ENCODE measurements at regions not wholly inside any gene's neighbourhood (a gene's known extent, or its start where the extent isn't known, plus 50 kb on each side); places are given as distances from the start of the nearest gene placed in this dataset.

DNA sequence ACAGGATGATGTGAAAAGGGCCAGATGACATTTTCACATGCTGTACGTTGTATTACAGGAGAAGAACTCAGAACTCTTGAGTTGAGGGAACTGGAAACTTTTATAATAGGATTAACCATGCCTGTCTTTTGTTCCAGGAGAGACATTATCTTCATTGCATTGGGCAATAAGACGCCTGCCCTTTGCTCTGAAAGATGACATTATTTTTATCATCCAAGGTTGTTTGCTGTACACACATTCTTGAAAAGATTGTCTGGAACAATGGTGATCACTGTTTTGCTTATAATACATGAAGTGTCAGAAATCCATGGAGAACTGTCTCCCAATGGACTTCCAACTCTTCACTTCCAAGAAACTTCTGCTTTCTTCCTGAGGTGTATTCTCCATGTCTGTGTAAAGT, 334.6 kb upstream of the B3GAT1 start:
- peaks cover 14% of the 10 kb centered on the region for H3K27me3 ChIP-seq
- intact Hi-C loops (cut with DNase I; ENCODE audit: low total_unique reads) (loop anchor here (5.0 kb wide), 1 partner anchor 1359 kb away; no protein-coding TSS in a partner anchor), in situ Hi-C loops (cut with MboI; ENCODE audit: low pct_ligation_motif_present in 1 of 4, low pct_unique_long_range_greater_than_20kb in 1 of 4, low sequenced_read_pairs in 3 of 4) (no loop called here)
- no peaks in the 10 kb centered on the region for H3K9me3 ChIP-seq
- no peak for DNase-seq
- no peak for TF ChIP-seq POLR2A (IDR thresholded peaks at IDR 0.05)
- TF ChIP-seq POLR2AphosphoS5 (IDR thresholded peaks at IDR 0.05), result no peak
- TF ChIP-seq EP300 (IDR thresholded peaks at IDR 0.05; ENCODE audit: low read depth), result no peak
- TF ChIP-seq, protein P1, sequence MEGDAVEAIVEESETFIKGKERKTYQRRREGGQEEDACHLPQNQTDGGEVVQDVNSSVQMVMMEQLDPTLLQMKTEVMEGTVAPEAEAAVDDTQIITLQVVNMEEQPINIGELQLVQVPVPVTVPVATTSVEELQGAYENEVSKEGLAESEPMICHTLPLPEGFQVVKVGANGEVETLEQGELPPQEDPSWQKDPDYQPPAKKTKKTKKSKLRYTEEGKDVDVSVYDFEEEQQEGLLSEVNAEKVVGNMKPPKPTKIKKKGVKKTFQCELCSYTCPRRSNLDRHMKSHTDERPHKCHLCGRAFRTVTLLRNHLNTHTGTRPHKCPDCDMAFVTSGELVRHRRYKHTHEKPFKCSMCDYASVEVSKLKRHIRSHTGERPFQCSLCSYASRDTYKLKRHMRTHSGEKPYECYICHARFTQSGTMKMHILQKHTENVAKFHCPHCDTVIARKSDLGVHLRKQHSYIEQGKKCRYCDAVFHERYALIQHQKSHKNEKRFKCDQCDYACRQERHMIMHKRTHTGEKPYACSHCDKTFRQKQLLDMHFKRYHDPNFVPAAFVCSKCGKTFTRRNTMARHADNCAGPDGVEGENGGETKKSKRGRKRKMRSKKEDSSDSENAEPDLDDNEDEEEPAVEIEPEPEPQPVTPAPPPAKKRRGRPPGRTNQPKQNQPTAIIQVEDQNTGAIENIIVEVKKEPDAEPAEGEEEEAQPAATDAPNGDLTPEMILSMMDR (IDR thresholded peaks at IDR 0.05), result no peak
- no peaks in the 10 kb centered on the region for H3K36me3 ChIP-seq
- 57 to 77% methylated on average over 1 to 2 of the region's 2 CpGs for WGBS, 2 donors (ENCODE audit: low coverage in 1 of 2)
- no peak overlapping the region for H3K27ac ChIP-seq
- H3K4me1 ChIP-seq, result no peaks in the 10 kb centered on the region
- no peak overlapping the region for H3K4me3 ChIP-seq

DNA sequence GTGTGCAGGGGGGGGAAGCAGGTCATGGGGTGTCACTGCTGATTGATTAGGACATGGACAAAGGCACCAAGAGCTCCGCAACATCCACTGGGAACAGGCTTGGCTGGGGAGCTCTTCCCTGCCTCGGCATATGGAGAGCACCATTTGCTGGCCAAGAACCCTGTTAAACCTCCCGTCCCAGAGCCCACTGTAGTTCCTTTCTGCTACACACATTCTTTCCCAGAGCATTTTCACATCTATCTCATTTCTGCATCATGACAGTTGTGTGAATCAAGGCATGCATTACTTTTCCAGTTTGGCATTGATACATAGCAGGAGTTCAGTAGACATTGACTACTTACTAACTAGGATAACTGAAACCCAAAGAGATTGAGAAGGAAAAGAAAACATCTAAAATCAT, 333.4 kb upstream of the B3GAT1 start:
- no peak overlapping the region for H3K27ac ChIP-seq

DNA sequence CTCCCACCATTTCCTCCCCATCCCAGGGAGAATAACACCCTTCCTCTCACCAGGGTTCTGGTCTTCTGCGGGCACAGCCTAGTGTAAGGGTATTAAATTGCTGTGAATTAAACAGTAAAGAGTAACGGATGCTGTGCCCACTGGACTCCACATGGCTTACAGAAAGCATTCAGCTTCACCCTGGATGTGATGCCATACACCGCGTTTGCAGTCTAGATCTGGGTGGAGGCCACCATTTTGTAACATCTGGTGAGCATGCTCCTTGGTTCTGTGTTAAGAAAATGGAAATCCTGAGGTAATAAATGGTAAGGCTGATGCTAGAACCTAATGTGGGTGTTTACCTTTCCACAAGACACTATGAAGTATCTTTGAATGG, 331.8 kb upstream of the B3GAT1 start:
- 90 to 94% methylated on average over 2 to 4 of the region's 4 CpGs for WGBS, 2 donors (ENCODE audit: low coverage in 1 of 2)
- H3K4me1 ChIP-seq, result no peaks in the 10 kb centered on the region
- TF ChIP-seq POLR2A (IDR thresholded peaks at IDR 0.05) (no peak), POLR2AphosphoS5 (IDR thresholded peaks at IDR 0.05) (no peak), EP300 (IDR thresholded peaks at IDR 0.05; ENCODE audit: low read depth) (no peak)
- TF ChIP-seq, protein P1 (IDR thresholded peaks at IDR 0.05), result no peak
- no peak overlapping the region for H3K4me3 ChIP-seq
- peaks cover 14% of the 10 kb centered on the region for H3K27me3 ChIP-seq
- no peaks in the 10 kb centered on the region for H3K36me3 ChIP-seq
- intact Hi-C loops (cut with DNase I; ENCODE audit: low total_unique reads) (no loop called here), in situ Hi-C loops (cut with MboI; ENCODE audit: low pct_ligation_motif_present in 1 of 4, low pct_unique_long_range_greater_than_20kb in 1 of 4, low sequenced_read_pairs in 3 of 4) (no loop called here)
- no peaks in the 10 kb centered on the region for H3K9me3 ChIP-seq
- H3K27ac ChIP-seq, result no peak overlapping the region
- no peak for DNase-seq

More for the DNA sequence above, 333.4 kb upstream of the B3GAT1 start:
- no peak overlapping the region for H3K4me3 ChIP-seq
- WGBS, 2 donors (ENCODE audit: low coverage in 1 of 2), result 81 to 83% methylated on average over 3 of the region's 3 CpGs
- intact Hi-C loops (cut with DNase I; ENCODE audit: low total_unique reads), result loop anchor here (5.0 kb wide), 1 partner anchor 1358 kb away; no protein-coding TSS in a partner anchor
- H3K9me3 ChIP-seq, result no peaks in the 10 kb centered on the region
- no peak for DNase-seq
- in situ Hi-C loops (cut with MboI; ENCODE audit: low pct_ligation_motif_present in 1 of 4, low pct_unique_long_range_greater_than_20kb in 1 of 4, low sequenced_read_pairs in 3 of 4), result no loop called here
- TF ChIP-seq POLR2A (IDR thresholded peaks at IDR 0.05) (no peak), EP300 (IDR thresholded peaks at IDR 0.05; ENCODE audit: low read depth) (no peak), POLR2AphosphoS5 (IDR thresholded peaks at IDR 0.05) (no peak)
- peaks cover 14% of the 10 kb centered on the region for H3K27me3 ChIP-seq
- H3K4me1 ChIP-seq, result no peaks in the 10 kb centered on the region
- no peaks in the 10 kb centered on the region for H3K36me3 ChIP-seq

DNA sequence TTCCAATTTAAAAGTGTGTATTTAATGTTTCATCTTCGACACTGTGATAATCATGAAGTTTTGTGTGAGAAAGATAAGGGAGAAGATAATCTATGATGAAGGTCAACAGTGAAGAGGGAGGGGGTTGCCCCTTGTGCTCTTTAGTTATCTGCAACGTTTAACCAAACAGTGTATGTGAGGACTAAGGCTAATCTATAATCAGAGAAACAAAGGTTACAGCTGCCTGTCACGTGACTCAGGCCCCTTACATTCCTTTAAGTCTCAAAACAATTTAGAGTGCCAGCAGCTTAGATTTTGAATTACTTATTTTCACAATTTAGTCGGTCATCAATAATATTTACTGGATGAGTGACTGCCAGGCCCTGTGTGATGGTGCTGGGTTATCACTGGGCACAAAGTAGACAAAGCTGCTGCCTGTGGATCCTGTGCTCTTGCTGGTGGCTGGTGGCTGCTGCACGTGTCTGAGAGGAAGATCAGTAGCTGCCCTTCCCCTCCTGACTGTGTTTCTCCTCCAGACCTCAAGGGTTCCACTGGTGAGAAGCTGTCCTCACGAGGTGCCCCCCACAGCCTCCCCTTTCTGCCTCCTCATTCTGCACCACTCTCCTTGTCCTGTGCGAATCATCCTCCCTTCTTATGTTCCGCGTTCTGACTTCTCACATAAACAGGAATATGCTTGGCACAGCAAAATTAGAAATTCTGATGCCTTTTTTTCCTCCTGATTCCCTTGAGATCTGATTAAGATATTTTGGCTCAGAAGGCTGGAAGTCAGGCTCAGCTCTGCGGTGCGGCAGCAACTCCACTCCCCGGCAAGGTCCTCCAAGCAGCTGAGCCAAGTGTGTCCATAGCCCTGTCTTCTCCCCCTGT, 331.1 kb upstream of the B3GAT1 start:
- no peak for DNase-seq
- TF ChIP-seq EP300 (IDR thresholded peaks at IDR 0.05; ENCODE audit: low read depth), result no peak
- TF ChIP-seq, protein P1 (IDR thresholded peaks at IDR 0.05), result no peak
- TF ChIP-seq POLR2AphosphoS5 (IDR thresholded peaks at IDR 0.05), result no peak
- no peak for TF ChIP-seq POLR2A (IDR thresholded peaks at IDR 0.05)
- Histone ChIP-seq H3K36me3 (no peaks in the 10 kb centered on the region), H3K27ac (no peak overlapping the region), H3K9me3 (no peaks in the 10 kb centered on the region), H3K27me3 (peaks cover 11% of the 10 kb centered on the region), H3K4me1 (no peaks in the 10 kb centered on the region), H3K4me3 (no peak overlapping the region)
- in situ Hi-C loops (cut with MboI; ENCODE audit: low pct_ligation_motif_present in 1 of 4, low pct_unique_long_range_greater_than_20kb in 1 of 4, low sequenced_read_pairs in 3 of 4) (no loop called here), intact Hi-C loops (cut with DNase I; ENCODE audit: low total_unique reads) (no loop called here)
- 47 to 58% methylated on average over 10 to 12 of the region's 12 CpGs for WGBS, 2 donors (ENCODE audit: low coverage in 1 of 2)
